NOMO-1 treated with dmso at 0.1 percent for 144 hours (cell line): ENCODE measurements at regions not wholly inside any gene's neighbourhood (a gene's known extent, or its start where the extent isn't known, plus 50 kb on each side); places are given as distances from the start of the nearest gene placed in this dataset.
"Not testable (repeated sequence)": the region's sequence is repeated elsewhere in the genome, so short reads cannot be mapped to it uniquely, and the experiment has no call there.

ENCODE experiments used
- DNase-seq: peaks from one replicate; lab custom pipeline; 2025; ENCODE audit not compliant: unreplicated experiment; lab: John Stamatoyannopoulos, UW

DNA sequence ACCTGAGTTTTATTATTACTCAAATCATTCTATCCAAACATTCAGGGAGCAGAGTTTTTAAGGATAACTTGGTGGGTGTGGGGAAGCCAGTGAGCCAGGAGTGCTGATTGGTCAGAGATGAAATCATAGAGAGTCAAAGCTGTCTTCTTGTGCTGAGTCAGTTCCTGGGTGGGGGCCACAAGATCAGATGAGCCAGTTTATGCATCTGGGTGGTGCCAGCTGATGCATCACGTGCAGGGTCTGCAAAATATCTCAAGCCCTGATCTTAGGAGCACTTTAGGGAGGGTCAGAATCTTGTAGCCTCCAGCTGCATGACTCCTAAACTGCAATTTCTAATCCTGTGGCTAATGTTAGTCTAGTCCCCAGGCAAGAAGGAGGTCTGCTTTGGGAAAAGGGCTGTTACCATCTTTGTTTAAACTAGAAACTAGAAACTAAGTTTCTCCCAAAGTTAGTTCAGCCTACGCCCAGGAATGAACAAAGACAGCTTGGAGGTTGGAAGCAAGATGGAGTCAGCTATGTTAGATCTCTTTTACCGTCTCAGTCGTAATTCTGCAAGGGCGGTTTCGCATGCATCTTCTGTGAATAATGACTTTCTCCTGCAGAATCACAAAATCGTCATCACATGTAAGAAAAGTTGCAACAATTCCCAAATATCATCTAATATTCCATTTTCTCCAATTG, 97.5 kb downstream of the ZNF664 start:
- DNase-seq, result not testable (repeated sequence)

GRCh38 chr12:124071075-124071443, 98.0 kb downstream of the ZNF664 start:
- no peak for DNase-seq

- DNase-seq, result no peak
Observed at GRCh38 chr12:124073356-124074035, 100.5 kb downstream of the ZNF664 start.

DNA sequence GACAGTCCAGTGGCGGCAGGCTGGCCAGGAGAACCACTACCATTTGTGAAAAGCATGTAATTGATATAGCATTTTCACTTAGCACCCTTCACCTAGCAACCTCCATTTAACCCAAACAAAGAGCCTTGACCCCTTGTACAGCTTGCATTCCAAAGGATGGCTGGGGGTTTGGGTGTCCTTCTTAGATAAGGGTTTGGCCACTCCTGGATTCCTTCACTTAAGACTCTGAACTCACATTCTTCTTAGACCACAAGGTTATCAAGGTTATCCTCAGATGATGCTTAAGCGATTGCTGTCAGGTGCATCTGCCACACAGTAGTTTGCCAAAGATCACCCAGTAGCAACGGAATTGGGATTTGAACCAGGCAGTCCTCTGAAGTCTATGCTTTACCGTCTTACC, 102.8 kb downstream of the ZNF664 start:
- no peak for DNase-seq

DNA sequence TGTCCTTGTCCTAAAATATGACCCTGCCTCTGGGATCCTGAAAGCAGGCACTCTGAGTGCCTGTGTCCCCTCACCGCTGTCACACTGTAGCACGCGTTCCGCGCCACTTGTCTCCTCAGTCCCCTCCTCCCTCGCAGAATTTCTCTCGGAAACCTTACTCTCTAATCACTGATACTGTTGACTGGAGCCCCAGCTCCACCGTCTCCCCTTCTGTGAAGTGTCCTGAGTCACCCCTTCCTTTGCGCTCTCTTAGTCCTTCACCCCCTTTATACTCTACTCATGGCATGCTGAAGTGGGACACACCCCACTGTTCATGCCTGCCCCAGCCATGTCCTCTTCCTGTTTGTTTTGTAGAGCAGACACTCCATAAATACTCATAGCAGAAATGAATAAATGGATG, 104.7 kb downstream of the ZNF664 start:
- no peak for DNase-seq

DNA sequence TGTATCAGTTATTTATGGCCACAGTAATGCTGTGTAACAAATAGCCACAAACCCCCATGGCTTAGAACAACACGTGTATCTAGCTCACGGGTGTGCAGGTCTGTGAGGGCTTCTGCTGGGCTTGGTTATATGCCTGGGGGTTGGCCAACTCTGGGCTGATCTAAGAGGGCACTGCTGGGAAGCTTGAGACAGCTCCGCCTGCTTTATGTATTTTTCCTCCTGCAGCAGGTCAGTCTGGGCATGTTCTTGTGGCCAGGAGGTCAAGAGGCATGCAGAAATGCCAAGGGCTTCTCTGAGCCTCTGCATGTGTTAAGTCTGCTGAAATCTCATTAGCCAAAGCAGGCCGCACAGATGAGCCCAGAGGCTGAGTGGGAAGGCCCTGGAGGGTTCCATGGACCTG, 105.8 kb downstream of the ZNF664 start:
- no peak for DNase-seq

DNA sequence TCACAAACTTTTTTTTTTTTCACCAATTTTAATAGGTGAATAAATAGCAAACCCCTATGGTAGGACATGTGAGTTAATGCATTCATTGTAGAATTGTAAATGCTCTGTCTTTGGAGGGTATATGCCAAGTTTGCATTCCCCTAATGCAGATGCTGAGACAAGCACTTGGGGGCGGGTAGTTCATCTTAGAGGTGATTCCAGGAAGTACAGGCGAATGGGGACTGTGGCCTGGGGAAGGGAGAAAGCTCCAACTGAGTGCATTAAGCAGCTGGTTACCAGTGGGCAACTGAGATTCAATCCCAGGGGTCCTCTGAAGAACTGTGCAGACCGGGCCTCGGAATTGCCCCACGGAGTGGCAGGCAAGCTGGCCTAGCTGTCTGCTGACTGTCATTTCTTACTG, 107.6 kb downstream of the ZNF664 start:
- no peak for DNase-seq

GRCh38 chr12:124082012-124082411, 109.0 kb downstream of the ZNF664 start:
- DNase-seq, result no peak

DNA sequence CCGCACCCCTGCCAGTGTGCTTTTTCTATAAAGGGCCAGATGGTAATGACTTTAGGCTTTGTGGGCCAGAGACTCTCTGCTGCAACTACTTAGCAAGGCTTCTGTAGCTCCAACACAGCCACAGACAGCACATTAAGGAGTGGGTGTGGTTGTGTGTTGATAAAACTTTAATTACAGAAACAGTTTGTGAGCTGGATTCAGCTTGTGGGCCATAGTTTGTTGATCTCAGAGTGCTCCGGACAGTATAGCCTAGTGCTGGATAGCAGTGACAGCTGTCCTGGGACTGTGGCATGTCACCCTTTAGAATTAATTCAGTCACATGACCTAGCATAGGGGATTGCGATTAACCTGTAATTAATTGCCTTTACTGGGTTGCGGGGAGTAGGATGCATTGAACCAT, 109.7 kb downstream of the ZNF664 start:
- no peak for DNase-seq

DNA sequence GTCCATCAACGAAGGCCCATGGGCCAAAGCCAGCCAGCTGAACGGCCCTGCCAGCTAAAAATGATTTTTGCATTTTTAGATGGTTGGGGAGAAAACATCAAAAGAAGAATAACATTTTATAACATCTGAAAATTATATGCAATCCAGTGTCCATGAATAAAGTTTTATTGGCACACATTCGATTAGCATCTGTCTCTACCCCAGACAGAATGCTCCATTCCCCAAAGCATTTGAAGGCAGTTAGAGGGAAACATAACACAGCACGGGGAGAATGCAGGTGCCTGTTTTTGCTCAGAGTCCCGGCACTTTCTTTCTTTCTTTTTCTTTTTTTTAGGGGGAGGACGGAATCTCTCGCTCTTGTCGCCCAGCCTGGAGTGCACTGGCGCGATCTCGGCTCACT, 110.7 kb downstream of the ZNF664 start:
- DNase-seq, result no peak

GRCh38 chr12:124085419-124086296, 112.6 kb downstream of the ZNF664 start:
- DNase-seq, result no peak

- no peak for DNase-seq
Observed at GRCh38 chr12:124086299-124086898, 113.4 kb downstream of the ZNF664 start.

GRCh38 chr12:124087266-124088051, 114.4 kb downstream of the ZNF664 start:
- no peak for DNase-seq

- DNase-seq, result no peak
Observed at GRCh38 chr12:124088217-124088907, 115.3 kb downstream of the ZNF664 start.

- DNase-seq, result not testable (repeated sequence)
Observed at GRCh38 chr12:124089181-124089914, 116.3 kb downstream of the ZNF664 start.

- no peak for DNase-seq
Observed at GRCh38 chr12:124091835-124092234, 118.8 kb downstream of the ZNF664 start.

- not testable (repeated sequence) for DNase-seq
Observed at GRCh38 chr12:124092532-124092931, 119.5 kb downstream of the ZNF664 start.

DNA sequence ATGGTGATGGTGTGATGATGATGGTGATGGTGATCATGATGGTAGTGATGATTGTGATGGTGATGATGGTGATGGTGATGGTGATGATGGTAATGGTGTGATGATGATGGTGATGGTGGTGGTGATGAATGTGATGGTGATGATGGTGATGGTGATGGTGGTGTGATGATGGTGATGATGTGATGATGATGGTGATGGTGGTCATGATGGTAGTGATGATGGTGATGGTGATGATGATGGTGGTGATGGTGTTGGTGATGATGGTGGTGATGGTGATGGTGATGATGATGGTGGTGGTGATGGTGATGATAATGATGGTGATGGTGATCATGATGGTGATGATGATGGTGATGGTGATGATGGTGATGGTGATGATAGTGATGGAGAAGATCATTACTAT, 120.3 kb downstream of the ZNF664 start:
- no peak for DNase-seq

DNA sequence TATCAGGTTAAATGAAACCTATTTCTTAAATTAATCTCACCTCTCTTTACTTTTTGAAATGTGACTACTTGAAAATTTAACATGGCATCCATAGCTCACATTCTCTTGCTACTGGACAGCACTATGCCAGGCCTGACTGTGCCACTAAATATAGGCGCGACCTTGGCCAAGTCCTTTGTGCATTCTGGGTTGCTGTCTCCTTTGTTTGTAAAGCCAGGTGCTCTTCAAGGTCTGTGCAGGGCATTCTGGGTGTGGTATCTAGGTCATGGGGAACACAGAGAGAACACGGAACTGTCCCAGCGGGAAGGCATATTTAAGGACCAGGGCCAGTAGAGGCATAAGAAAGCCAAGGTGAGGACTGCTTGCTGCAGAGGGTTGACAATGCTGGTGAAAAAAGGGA, 121.2 kb downstream of the ZNF664 start:
- DNase-seq, result no peak
